ENCODE measurements at regions not wholly inside any gene's neighbourhood (a gene's known extent, or its start where the extent isn't known, plus 50 kb on each side); places are given as distances from the start of the nearest gene placed in this dataset.

DNA sequence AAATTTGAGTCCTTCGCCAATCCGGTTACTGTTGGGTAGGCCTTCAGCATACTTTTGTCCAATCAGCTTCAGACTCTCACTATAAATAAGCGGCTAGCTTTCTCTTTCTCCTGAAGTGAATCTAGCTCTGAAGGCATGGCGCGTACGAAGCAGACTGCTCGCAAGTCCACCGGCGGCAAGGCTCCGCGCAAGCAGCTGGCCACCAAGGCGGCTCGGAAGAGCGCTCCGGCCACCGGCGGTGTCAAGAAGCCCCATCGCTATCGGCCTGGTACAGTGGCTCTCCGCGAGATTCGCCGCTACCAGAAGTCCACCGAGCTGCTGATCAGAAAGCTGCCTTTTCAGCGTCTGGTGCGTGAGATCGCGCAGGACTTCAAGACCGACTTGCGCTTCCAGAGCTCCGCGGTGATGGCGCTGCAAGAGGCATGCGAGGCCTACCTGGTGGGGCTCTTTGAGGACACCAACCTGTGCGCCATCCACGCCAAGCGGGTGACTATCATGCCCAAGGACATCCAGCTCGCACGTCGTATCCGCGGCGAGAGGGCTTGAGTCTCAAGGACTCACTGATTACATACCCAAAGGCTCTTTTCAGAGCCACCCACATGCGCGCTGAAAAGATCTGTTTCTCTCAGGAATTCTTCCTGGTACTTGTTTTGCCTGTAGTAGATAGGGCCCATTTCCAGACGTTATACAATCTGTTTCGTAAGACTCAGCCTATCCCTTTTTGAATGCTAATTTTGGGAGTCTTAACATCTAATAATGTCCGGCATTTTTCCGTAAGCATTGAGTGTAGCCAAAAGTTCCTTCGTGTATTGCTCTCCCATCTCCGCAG, 102.0 kb downstream of the OR2B2 start (continued):
- no peak for TF ChIP-seq ZBTB46 (CRISPR knock-in tag; IDR thresholded peaks at IDR 0.05; ENCODE audit: borderline replicate concordance)
- peak; percentile 27; the same call in 1 of the 2 replicates for TF ChIP-seq SOX5 (CRISPR knock-in tag; IDR thresholded peaks at IDR 0.05; ENCODE audit: borderline replicate concordance)
- no peak; the same call in 1 of the 2 replicates for TF ChIP-seq ETV6 (CRISPR knock-in tag; conservative IDR thresholded peaks at IDR 0.05)
- 0 out of 2 replicates have a peak, but pooled peaks have one; percentile 42 for TF ChIP-seq ZSCAN22 (CRISPR knock-in tag; IDR thresholded peaks at IDR 0.05)
- TF ChIP-seq ZZZ3 (CRISPR knock-in tag; IDR thresholded peaks at IDR 0.05; ENCODE audit: borderline replicate concordance), result peak; percentile 49
- TF ChIP-seq PTBP1 (IDR thresholded peaks at IDR 0.05; ENCODE audit: low read depth, low read length, poor library complexity, severe bottlenecking), result peak; percentile 84
- no peak for TF ChIP-seq GPN1 (CRISPR knock-in tag; IDR thresholded peaks at IDR 0.05; ENCODE audit: borderline replicate concordance)
- no peak; the same call in 1 of the 2 replicates for TF ChIP-seq PAF1 (CRISPR knock-in tag; IDR thresholded peaks at IDR 0.05)
- TF ChIP-seq HOXA5 (CRISPR knock-in tag; IDR thresholded peaks at IDR 0.05), result peak; percentile 77; the same call in 1 of the 2 replicates
- no peak for TF ChIP-seq SP5 (CRISPR knock-in tag; IDR thresholded peaks at IDR 0.05; ENCODE audit: borderline replicate concordance, low read depth)
- peak; percentile 92; the same call in 1 of the 2 replicates for TF ChIP-seq ZNF318 (CRISPR knock-in tag; IDR thresholded peaks at IDR 0.05)
- peak; percentile 95; the same call in 1 of the 2 replicates for TF ChIP-seq NFATC3 (CRISPR knock-in tag; IDR thresholded peaks at IDR 0.05)
- TF ChIP-seq NR2F2 (IDR thresholded peaks at IDR 0.05; ENCODE audit: borderline replicate concordance, low read depth), result peak; percentile 59; the same call in 1 of the 2 replicates
- TF ChIP-seq U2AF2 (IDR thresholded peaks at IDR 0.05; ENCODE audit: low read depth, low read length), result 0 out of 2 replicates have a peak, but pooled peaks have one; percentile 57
- TF ChIP-seq SMARCC2 (IDR thresholded peaks at IDR 0.05), result no peak
- TF ChIP-seq ZBTB33 (CRISPR knock-in tag; IDR thresholded peaks at IDR 0.05), result no peak
- peak; percentile 76; the same call in 1 of the 2 replicates for TF ChIP-seq MIER3 (CRISPR knock-in tag; IDR thresholded peaks at IDR 0.05; ENCODE audit: borderline replicate concordance)
- TF ChIP-seq TP53 (CRISPR knock-in tag; conservative IDR thresholded peaks at IDR 0.05), result peak; percentile 55; the same call in 1 of the 2 replicates

All from HepG2 (cell line).